PC-9 (cell line): ENCODE measurements at regions not wholly inside any gene's neighbourhood (a gene's known extent, or its start where the extent isn't known, plus 50 kb on each side); places are given as distances from the start of the nearest gene placed in this dataset.

Experiments used
- BruUV-seq: library from RNA; stranded (reverse); fragments of 400-500 nt; replicated peaks from 2 replicates; lab custom pipeline; 2021; lab: Mats Ljungman, UMichigan
- CTCF ChIA-PET: fragments of 300-600 bp; sonication (Branson Sonifier 250); formaldehyde crosslinking; loops from one replicate; lab custom pipeline; 2022; ENCODE audit warnings: antibody characterized with exemption; lab: Charles Lee
- POLR2A ChIA-PET: fragments of 300-600 bp; sonication (Branson Sonifier 250); formaldehyde crosslinking; loops from one replicate; lab custom pipeline; 2022; ENCODE audit warnings: antibody characterized with exemption; ENCODE audit not compliant: unreplicated experiment; lab: Charles Lee
- DNase-seq, 2 experiments: peaks; one replicate each; pipeline versions ENCODE4 v3.0.0 to v3.0.0-alpha.2; 2015 to 2022; ENCODE audit warnings: mixed read lengths in 1 of 2
- H2AFZ ChIP-seq: fragments of 200-600 bp; sonication (generic); 2 replicates; pipeline ENCODE4 v1.8.1; 2017; ENCODE audit warnings: antibody characterized with exemption
- H3F3A ChIP-seq: fragments of 200-600 bp; sonication (generic); 2 replicates; pipeline ENCODE4 v1.8.1; 2017; ENCODE audit warnings: antibody characterized with exemption, mild to moderate bottlenecking, low read depth; ENCODE audit not compliant: insufficient read depth
- H3K27ac ChIP-seq: fragments of 200-600 bp; sonication (generic); 2 replicates; pipeline ENCODE4 v1.6.1; 2016; ENCODE audit warnings: mixed run types
- H3K27me3 ChIP-seq: fragments of 200-600 bp; sonication (generic); 2 replicates; pipeline ENCODE4 v1.6.1; 2016; ENCODE audit warnings: low read depth, mixed run types; ENCODE audit not compliant: insufficient read depth
- H3K36me3 ChIP-seq: fragments of 200-600 bp; sonication (generic); 2 replicates; pipeline ENCODE4 v1.6.1; 2016; ENCODE audit warnings: low read depth, mixed run types
- H3K4me1 ChIP-seq: fragments of 200-600 bp; sonication (generic); replicated peaks from 2 replicates; pipeline ENCODE4 v1.6.1; 2016; ENCODE audit warnings: mixed run types; ENCODE audit not compliant: insufficient read depth
- H3K4me2 ChIP-seq: fragments of 200-600 bp; sonication (generic); 2 replicates; pipeline ENCODE4 v1.6.1; 2017; ENCODE audit warnings: mixed run types
- H3K4me3 ChIP-seq: fragments of 200-600 bp; sonication (generic); 2 replicates; pipeline ENCODE4 v1.6.1; 2016; ENCODE audit warnings: mixed run types
- H3K79me2 ChIP-seq: fragments of 200-600 bp; sonication (generic); 2 replicates; pipeline ENCODE4 v1.6.1; 2017; ENCODE audit warnings: low read depth, mixed run types
- H3K9me2 ChIP-seq: fragments of 200-600 bp; sonication (generic); 2 replicates; pipeline ENCODE4 v1.8.1; 2017; ENCODE audit warnings: mild to moderate bottlenecking; ENCODE audit not compliant: insufficient read depth
- H3K9me3 ChIP-seq: fragments of 200-600 bp; sonication (generic); 2 replicates; pipeline ENCODE4 v1.8.1; 2016; ENCODE audit warnings: low read depth; ENCODE audit not compliant: insufficient read depth
- H4K20me1 ChIP-seq: fragments of 200-600 bp; sonication (generic); 2 replicates; pipeline ENCODE4 v1.8.1; 2017; ENCODE audit not compliant: insufficient read depth
- CTCF ChIP-seq: fragments of 200-600 bp; sonication (generic); conservative IDR thresholded peaks from 2 replicates; pipeline ENCODE4 v1.6.1; 2017; ENCODE audit warnings: mixed run types, antibody characterized with exemption, mild to moderate bottlenecking, moderate library complexity
- EZH2 ChIP-seq: fragments of 200-600 bp; sonication (generic); IDR thresholded peaks from 2 replicates; pipeline ENCODE4 v1.8.0; 2017; ENCODE audit warnings: antibody characterized with exemption, low read depth
- intact Hi-C: fragments of 100-400 bp; cut with micrococcal nuclease; formaldehyde crosslinking; loops from one replicate; pipeline ENCODE4 v1.10.0; 2022; ENCODE audit not compliant: unreplicated experiment

- POLR2A ChIA-PET, result no interaction called here
- H3K79me2 ChIP-seq, result no peaks in the 10 kb centered on the region
Observed at GRCh38 chr6:156507106-156507505, 270.1 kb upstream of the ARID1B start.

GRCh38 chr6:156502969-156503504, 274.1 kb upstream of the ARID1B start:
- ChIA-PET POLR2A (no interaction called here), CTCF (no interaction called here)
- Histone ChIP-seq H3K27me3 (peaks cover 3% of the 10 kb centered on the region), H2AFZ (no peak overlapping the region), H4K20me1 (no peaks in the 10 kb centered on the region), H3K4me1 (no peaks in the 10 kb centered on the region), H3K4me3 (no peak overlapping the region), H3F3A (no peaks in the 10 kb centered on the region), H3K79me2 (no peaks in the 10 kb centered on the region), H3K9me2 (no peaks in the 10 kb centered on the region), H3K36me3 (no peaks in the 10 kb centered on the region), H3K4me2 (no peak overlapping the region), H3K9me3 (no peaks in the 10 kb centered on the region; the same call in 1 of the 2 replicates), H3K27ac (no peak overlapping the region)
- BruUV-seq, result no TSS peak
- DNase-seq, result no peak
- no peak for TF ChIP-seq CTCF
- no peak for TF ChIP-seq EZH2
- intact Hi-C loops, result no loop called here

More at GRCh38 chr6:156507106-156507505, 270.1 kb upstream of the ARID1B start:
- intact Hi-C loops, result no loop called here
- H3K4me3 ChIP-seq, result no peak overlapping the region
- peaks cover 7% of the 10 kb centered on the region for H3K27me3 ChIP-seq
- H3K4me1 ChIP-seq, result no peaks in the 10 kb centered on the region
- CTCF ChIA-PET, result no interaction called here
- H3K4me2 ChIP-seq, result no peak overlapping the region
- no peaks in the 10 kb centered on the region for H3K36me3 ChIP-seq
- H3K9me2 ChIP-seq, result no peaks in the 10 kb centered on the region
- no TSS peak for BruUV-seq
- TF ChIP-seq CTCF (no peak), EZH2 (no peak)
- H3F3A ChIP-seq, result no peaks in the 10 kb centered on the region
- H3K27ac ChIP-seq, result no peak overlapping the region
- no peak for DNase-seq
- H3K9me3 ChIP-seq, result no peaks in the 10 kb centered on the region
- H2AFZ ChIP-seq, result no peak overlapping the region
- H4K20me1 ChIP-seq, result no peaks in the 10 kb centered on the region

GRCh38 chr6:156497618-156498017, 279.6 kb upstream of the ARID1B start:
- Histone ChIP-seq H3F3A (no peaks in the 10 kb centered on the region), H3K9me3 (no peaks in the 10 kb centered on the region; the same call in 1 of the 2 replicates), H3K79me2 (no peaks in the 10 kb centered on the region), H3K4me2 (no peak overlapping the region), H4K20me1 (no peaks in the 10 kb centered on the region), H3K27ac (no peak overlapping the region), H3K9me2 (no peaks in the 10 kb centered on the region), H3K36me3 (no peaks in the 10 kb centered on the region), H2AFZ (no peak overlapping the region), H3K4me3 (no peak overlapping the region), H3K27me3 (no peaks in the 10 kb centered on the region), H3K4me1 (no peaks in the 10 kb centered on the region)
- CTCF ChIA-PET, result no interaction called here
- POLR2A ChIA-PET, result no interaction called here
- DNase-seq, result no peak
- BruUV-seq, result no TSS peak
- intact Hi-C loops, result no loop called here
- TF ChIP-seq EZH2 (no peak), CTCF (no peak)
